HEK293 (cell line): ENCODE measurements at regions not wholly inside any gene's neighbourhood (a gene's known extent, or its start where the extent isn't known, plus 50 kb on each side); places are given as distances from the start of the nearest gene placed in this dataset.
A peak's percentile ranks its signal among the peaks of the same experiment; 100 is the strongest.

Experiments
- CTCF ChIA-PET: fragments of 350-600 bp; formaldehyde crosslinking; extraction: SDS; loops from one replicate; lab custom pipeline; 2021; ENCODE audit warnings: antibody characterized with exemption; lab: Yijun Ruan, JAX
- POLR2A ChIA-PET: fragments of 300-600 bp; formaldehyde crosslinking; extraction: SDS; loops from one replicate; lab custom pipeline; 2020; ENCODE audit warnings: antibody characterized with exemption, inconsistent platforms; lab: Yijun Ruan, JAX
- H3K27ac ChIP-seq: fragments of 200-500 bp; sonication (Bioruptor generic); 2 replicates; pipeline ENCODE4 v1.5.1; 2014; ENCODE audit warnings: low read depth, low read length, control low read depth, inconsistent platforms; ENCODE audit errors: extremely low read depth
- H3K36me3 ChIP-seq, 2 experiments: fragments of 200-500 bp in 1 of 2; sonication (Bioruptor generic) in 1 of 2; 1 replicate in 1 of 2; 2 replicates in 1 of 2; pipeline ENCODE4 v1.5.1; 2014 to 2017; ENCODE audit warnings: inconsistent platforms in 2 of 2, low read length in 2 of 2; ENCODE audit not compliant: control insufficient read depth in 2 of 2, insufficient read depth in 1 of 2
- H3K4me1 ChIP-seq: fragments of 200-500 bp; sonication (Bioruptor generic); 2 replicates; pipeline ENCODE4 v1.5.1; 2014; ENCODE audit warnings: mild to moderate bottlenecking, low read length, inconsistent platforms; ENCODE audit not compliant: control insufficient read depth, insufficient read depth
- H3K4me3 ChIP-seq: 2 replicates; pipeline ENCODE4 v1.5.1; 2011; ENCODE audit warnings: low read depth, mild to moderate bottlenecking, control low read depth, low read length, moderate library complexity
- H3K9me3 ChIP-seq: fragments of 200-500 bp; sonication (Bioruptor generic); 2 replicates; pipeline ENCODE4 v1.5.1; 2014; ENCODE audit warnings: low read depth, low read length, inconsistent platforms; ENCODE audit not compliant: control insufficient read depth, insufficient read depth
- KLF16 ChIP-seq: fragments of 450-650 bp; formaldehyde crosslinking; IDR thresholded peaks from 2 replicates; pipeline ENCODE4 v1.5.1; 2017; ENCODE audit warnings: missing biosample characterization, missing genetic modification characterization
- ZNF10 ChIP-seq: fragments of 450-650 bp; formaldehyde crosslinking; IDR thresholded peaks from 2 replicates; pipeline ENCODE4 v1.5.1; 2017; ENCODE audit warnings: missing biosample characterization, missing genetic modification characterization
- ZNF404 ChIP-seq: fragments of 450-650 bp; formaldehyde crosslinking; IDR thresholded peaks from 2 replicates; pipeline ENCODE4 v1.5.1; 2017; ENCODE audit warnings: missing biosample characterization, missing genetic modification characterization
- ZNF416 ChIP-seq: fragments of 450-650 bp; formaldehyde crosslinking; IDR thresholded peaks from 2 replicates; pipeline ENCODE4 v1.5.1; 2016; ENCODE audit warnings: missing biosample characterization, missing genetic modification characterization
- ZNF530 ChIP-seq: fragments of 450-650 bp; formaldehyde crosslinking; IDR thresholded peaks from 2 replicates; pipeline ENCODE4 v1.5.1; 2016; ENCODE audit warnings: low read depth, missing biosample characterization, missing genetic modification characterization
- ZNF558 ChIP-seq: fragments of 450-650 bp; formaldehyde crosslinking; IDR thresholded peaks from 2 replicates; pipeline ENCODE4 v1.5.1; 2016; ENCODE audit warnings: missing biosample characterization, missing genetic modification characterization
- ZNF596 ChIP-seq: fragments of 450-650 bp; IDR thresholded peaks from 2 replicates; pipeline ENCODE4 v1.5.0; 2018; ENCODE audit warnings: missing biosample characterization, mild to moderate bottlenecking, missing genetic modification characterization, moderate library complexity
- ZNF639 ChIP-seq: fragments of 450-650 bp; formaldehyde crosslinking; IDR thresholded peaks from 2 replicates; pipeline ENCODE4 v1.5.1; 2016; ENCODE audit warnings: missing biosample characterization, missing genetic modification characterization
- ZNF701 ChIP-seq: fragments of 450-650 bp; formaldehyde crosslinking; IDR thresholded peaks from 2 replicates; pipeline ENCODE4 v1.5.1; 2016; ENCODE audit warnings: missing biosample characterization, missing genetic modification characterization
- ZNF837 ChIP-seq: fragments of 450-650 bp; formaldehyde crosslinking; IDR thresholded peaks from 2 replicates; pipeline ENCODE4 v1.5.1; 2016; ENCODE audit warnings: missing biosample characterization, missing genetic modification characterization
- ZSCAN16 ChIP-seq: fragments of 450-650 bp; formaldehyde crosslinking; IDR thresholded peaks from 2 replicates; pipeline ENCODE4 v1.5.1; 2016; ENCODE audit warnings: missing biosample characterization, missing genetic modification characterization
- ZSCAN18 ChIP-seq: fragments of 450-650 bp; formaldehyde crosslinking; IDR thresholded peaks from 2 replicates; pipeline ENCODE4 v1.5.1; 2016; ENCODE audit warnings: missing biosample characterization, missing genetic modification characterization
- TF ChIP-seq, protein P1 (sequence below): fragments of 450-650 bp; formaldehyde crosslinking; IDR thresholded peaks from 2 replicates; pipeline ENCODE4 v1.5.1; 2016; ENCODE audit warnings: missing biosample characterization, missing genetic modification characterization
- TF ChIP-seq, protein P2 (sequence below): fragments of 450-650 bp; formaldehyde crosslinking; IDR thresholded peaks from 2 replicates; pipeline ENCODE4 v1.5.1; 2016; ENCODE audit warnings: missing biosample characterization, missing genetic modification characterization, low read depth
- TF ChIP-seq, protein P3 (sequence below): fragments of 450-650 bp; formaldehyde crosslinking; IDR thresholded peaks from 2 replicates; pipeline ENCODE4 v1.5.1; 2016; ENCODE audit warnings: missing biosample characterization, missing genetic modification characterization, low read depth

GRCh38 chr3:17935222-17935621 is 192.8 kb upstream of the TBC1D5 start (continued):
- no peak for TF ChIP-seq ZNF639 (tag by site-specific recombination)
- TF ChIP-seq, protein P1, sequence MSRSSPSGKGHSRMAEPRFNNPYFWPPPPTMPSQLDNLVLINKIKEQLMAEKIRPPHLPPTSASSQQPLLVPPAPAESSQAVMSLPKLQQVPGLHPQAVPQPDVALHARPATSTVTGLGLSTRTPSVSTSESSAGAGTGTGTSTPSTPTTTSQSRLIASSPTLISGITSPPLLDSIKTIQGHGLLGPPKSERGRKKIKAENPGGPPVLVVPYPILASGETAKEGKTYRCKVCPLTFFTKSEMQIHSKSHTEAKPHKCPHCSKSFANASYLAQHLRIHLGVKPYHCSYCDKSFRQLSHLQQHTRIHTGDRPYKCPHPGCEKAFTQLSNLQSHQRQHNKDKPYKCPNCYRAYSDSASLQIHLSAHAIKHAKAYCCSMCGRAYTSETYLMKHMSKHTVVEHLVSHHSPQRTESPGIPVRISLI: no peak
- no peak for TF ChIP-seq ZSCAN18
- no peak for TF ChIP-seq ZNF701 (tag by site-specific recombination)
- no peak for TF ChIP-seq ZNF404 (tag by site-specific recombination)

DNA sequence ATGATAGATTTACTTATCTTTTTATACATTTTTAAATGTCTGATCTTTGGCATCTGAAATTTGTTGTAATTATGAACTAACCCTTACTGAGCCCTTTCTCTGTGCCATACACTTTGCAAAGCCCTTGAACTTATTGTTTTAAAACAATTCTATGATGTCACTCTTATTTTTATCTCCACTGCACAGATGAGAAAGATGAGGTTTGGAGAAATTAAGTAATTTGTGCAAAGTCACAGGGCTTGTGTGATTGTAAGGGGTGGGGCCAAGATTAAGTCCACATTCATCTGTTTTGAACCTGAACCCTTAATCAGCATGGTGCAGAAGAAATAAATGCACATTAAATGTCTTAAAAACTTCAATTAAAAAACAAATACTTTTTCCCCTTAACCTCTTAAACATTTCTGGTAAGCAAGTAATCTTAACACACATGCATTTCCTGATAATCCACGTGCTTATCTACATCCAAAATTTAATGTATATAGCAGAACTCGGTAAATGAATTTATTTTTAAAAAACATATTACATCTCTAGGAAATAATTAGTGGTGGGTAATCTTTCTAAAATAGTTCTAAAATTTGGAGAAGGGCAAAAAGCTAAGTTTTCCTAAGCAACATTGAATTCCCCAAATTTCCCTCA is 189.8 kb upstream of the TBC1D5 start:
- Histone ChIP-seq H3K9me3 (no peaks in the 10 kb centered on the region), H3K4me3 (no peak overlapping the region), H3K4me1 (no peaks in the 10 kb centered on the region), H3K36me3 (no peaks in the 10 kb centered on the region), H3K27ac (no peak overlapping the region)
- TF ChIP-seq, protein P2, sequence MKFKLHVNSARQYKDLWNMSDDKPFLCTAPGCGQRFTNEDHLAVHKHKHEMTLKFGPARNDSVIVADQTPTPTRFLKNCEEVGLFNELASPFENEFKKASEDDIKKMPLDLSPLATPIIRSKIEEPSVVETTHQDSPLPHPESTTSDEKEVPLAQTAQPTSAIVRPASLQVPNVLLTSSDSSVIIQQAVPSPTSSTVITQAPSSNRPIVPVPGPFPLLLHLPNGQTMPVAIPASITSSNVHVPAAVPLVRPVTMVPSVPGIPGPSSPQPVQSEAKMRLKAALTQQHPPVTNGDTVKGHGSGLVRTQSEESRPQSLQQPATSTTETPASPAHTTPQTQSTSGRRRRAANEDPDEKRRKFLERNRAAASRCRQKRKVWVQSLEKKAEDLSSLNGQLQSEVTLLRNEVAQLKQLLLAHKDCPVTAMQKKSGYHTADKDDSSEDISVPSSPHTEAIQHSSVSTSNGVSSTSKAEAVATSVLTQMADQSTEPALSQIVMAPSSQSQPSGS (tag by site-specific recombination): 0 out of 2 replicates have a peak, but pooled peaks have one; percentile 23
- no peak for TF ChIP-seq ZNF837
- CTCF ChIA-PET: no interaction called here
- POLR2A ChIA-PET: no interaction called here

DNA sequence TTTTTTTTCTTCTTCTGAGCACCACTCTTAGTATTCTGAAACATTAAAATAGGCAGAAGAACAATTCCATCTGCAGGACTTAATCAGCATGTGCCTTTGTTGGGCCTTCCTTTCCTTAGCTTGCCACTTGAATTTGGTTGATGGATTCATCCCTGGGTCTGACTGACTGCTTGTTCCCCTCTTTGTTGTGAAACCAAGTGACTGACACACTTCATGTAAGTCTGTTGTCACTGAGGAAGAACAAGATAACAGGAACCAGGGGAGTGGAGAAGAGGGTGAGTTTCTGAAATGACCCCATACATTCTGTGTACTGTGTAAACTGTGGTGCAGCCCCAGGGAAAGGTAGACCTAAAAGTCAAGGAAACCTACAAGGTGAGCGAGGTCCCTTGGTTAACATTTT is 188.7 kb upstream of the TBC1D5 start:
- ChIA-PET CTCF (no interaction called here), POLR2A (no interaction called here)
- Histone ChIP-seq H3K36me3 (no peaks in the 10 kb centered on the region), H3K9me3 (no peaks in the 10 kb centered on the region), H3K4me1 (no peaks in the 10 kb centered on the region), H3K4me3 (no peak overlapping the region), H3K27ac (no peak overlapping the region)
- TF ChIP-seq ZNF416: no peak
- no peak for TF ChIP-seq ZNF10 (tag by site-specific recombination)
- no peak for TF ChIP-seq ZNF558 (tag by site-specific recombination)
- no peak for TF ChIP-seq ZNF596 (tag by site-specific recombination)
- TF ChIP-seq, protein P3, sequence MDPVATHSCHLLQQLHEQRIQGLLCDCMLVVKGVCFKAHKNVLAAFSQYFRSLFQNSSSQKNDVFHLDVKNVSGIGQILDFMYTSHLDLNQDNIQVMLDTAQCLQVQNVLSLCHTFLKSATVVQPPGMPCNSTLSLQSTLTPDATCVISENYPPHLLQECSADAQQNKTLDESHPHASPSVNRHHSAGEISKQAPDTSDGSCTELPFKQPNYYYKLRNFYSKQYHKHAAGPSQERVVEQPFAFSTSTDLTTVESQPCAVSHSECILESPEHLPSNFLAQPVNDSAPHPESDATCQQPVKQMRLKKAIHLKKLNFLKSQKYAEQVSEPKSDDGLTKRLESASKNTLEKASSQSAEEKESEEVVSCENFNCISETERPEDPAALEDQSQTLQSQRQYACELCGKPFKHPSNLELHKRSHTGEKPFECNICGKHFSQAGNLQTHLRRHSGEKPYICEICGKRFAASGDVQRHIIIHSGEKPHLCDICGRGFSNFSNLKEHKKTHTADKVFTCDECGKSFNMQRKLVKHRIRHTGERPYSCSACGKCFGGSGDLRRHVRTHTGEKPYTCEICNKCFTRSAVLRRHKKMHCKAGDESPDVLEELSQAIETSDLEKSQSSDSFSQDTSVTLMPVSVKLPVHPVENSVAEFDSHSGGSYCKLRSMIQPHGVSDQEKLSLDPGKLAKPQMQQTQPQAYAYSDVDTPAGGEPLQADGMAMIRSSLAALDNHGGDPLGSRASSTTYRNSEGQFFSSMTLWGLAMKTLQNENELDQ (tag by site-specific recombination): no peak
- no peak for TF ChIP-seq ZNF530 (tag by site-specific recombination)
- TF ChIP-seq ZSCAN16 (tag by site-specific recombination): no peak
- TF ChIP-seq KLF16 (tag by site-specific recombination): no peak
